ENCODE measurements at regions not wholly inside any gene's neighbourhood (a gene's known extent, or its start where the extent isn't known, plus 50 kb on each side); places are given as distances from the start of the nearest gene placed in this dataset.

DNA sequence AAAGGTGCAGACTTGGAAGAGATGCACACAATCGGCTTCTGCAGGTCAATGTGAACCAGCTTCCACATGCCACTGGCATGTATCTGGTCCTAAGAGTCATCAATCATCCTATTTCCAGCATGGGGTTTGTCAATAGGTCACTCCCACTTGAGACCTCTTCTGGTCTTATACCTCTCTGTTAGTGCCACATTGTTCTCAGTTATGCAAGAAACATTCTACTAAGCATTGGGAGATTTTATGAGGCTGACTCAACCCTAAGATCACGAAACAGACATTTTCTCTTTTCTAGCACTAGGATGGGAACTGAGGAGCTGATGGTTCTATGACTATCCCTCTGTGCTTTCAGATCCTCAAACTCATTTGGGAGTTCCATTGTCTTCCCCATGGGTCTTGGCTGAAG lies 581.5 kb upstream of the KLF12 start:
- no peak for TF ChIP-seq CTCF (IDR thresholded peaks at IDR 0.05; ENCODE audit: control extremely low read depth, extremely low read depth, low read depth, missing control alignments)
- ChIA-PET CTCF (interaction anchor here (1.4 to 2.6 kb wide), 2 partner anchors 10 to 42 kb away, joined by 3 to 8 read pairs; no protein-coding TSS in a partner anchor), POLR2A (no interaction called here)
- no peak for DNase-seq (ENCODE audit: extremely low spot score)

GRCh38 chr13:74710006-74710405 lies 575.8 kb upstream of the KLF12 start:
- CTCF ChIA-PET: no interaction called here
- POLR2A ChIA-PET: no interaction called here
- DNase-seq (ENCODE audit: extremely low spot score): no peak
- no peak for TF ChIP-seq CTCF (IDR thresholded peaks at IDR 0.05; ENCODE audit: control extremely low read depth, extremely low read depth, low read depth, missing control alignments)

DNA sequence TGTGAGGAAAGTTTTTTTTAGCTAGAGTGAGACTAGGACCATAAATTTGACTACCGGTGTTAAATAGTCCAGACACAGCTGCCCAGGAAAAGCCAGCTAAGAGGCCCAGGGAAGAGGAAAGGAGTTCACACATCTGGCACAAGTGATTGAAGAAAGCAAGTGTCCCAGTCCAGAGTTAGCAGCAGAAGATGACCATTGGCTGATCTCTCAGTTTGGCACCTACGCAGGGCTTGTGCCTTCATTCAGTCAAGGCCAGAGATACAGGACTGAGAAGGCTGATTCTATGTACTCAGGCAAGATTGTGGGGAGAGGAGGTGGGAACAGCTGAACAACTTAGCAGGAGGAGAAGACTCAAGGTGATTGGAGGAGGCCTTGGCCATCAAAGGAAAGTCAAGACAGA lies 575.0 kb upstream of the KLF12 start:
- ChIA-PET CTCF (no interaction called here), POLR2A (no interaction called here)
- no peak for TF ChIP-seq CTCF (IDR thresholded peaks at IDR 0.05; ENCODE audit: control extremely low read depth, extremely low read depth, low read depth, missing control alignments)
- DNase-seq (ENCODE audit: extremely low spot score): no peak

DNA sequence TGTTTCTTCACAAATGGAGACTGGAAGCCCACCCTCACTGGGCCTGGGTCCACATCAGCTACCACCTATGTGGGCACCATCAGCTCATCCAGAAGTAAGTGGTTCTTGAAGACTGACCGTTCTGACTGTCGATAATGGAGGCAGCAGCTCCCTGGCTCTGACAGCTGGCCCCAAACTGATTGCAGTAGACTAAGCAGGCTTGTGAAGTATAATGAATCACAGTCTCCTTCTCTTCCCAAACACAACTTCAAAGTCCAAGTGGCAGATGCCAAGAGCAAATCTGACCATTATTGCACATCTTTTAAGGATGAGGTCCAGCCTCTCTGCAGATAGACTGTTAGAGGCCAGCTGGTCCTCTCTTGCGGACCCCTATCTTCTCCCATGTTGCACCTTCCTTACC lies 574.4 kb upstream of the KLF12 start:
- no peak for DNase-seq (ENCODE audit: extremely low spot score)
- POLR2A ChIA-PET: no interaction called here
- no peak for TF ChIP-seq CTCF (IDR thresholded peaks at IDR 0.05; ENCODE audit: control extremely low read depth, extremely low read depth, low read depth, missing control alignments)
- CTCF ChIA-PET: no interaction called here

DNA sequence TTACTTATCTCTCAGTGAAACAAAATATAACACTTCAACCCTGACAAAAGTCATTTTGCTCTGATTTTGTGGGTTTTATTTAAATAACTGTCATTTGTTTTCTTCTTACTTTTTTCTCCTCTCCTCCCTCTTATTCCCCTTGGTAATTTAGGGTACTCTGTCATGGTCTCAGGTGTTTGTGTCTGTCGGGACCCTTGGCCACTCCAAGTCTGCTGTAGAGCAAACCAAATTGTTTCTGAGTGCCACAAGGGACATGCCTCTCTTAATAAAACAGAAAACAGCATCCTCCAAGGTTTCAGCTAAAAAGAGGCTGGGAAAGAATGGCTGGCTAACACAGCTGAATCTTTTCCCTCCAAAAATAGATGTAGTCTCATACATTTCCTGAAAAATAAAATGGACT lies 573.1 kb upstream of the KLF12 start:
- CTCF ChIA-PET: no interaction called here
- POLR2A ChIA-PET: no interaction called here
- no peak for TF ChIP-seq CTCF (IDR thresholded peaks at IDR 0.05; ENCODE audit: control extremely low read depth, extremely low read depth, low read depth, missing control alignments)
- no peak for DNase-seq (ENCODE audit: extremely low spot score)

DNA sequence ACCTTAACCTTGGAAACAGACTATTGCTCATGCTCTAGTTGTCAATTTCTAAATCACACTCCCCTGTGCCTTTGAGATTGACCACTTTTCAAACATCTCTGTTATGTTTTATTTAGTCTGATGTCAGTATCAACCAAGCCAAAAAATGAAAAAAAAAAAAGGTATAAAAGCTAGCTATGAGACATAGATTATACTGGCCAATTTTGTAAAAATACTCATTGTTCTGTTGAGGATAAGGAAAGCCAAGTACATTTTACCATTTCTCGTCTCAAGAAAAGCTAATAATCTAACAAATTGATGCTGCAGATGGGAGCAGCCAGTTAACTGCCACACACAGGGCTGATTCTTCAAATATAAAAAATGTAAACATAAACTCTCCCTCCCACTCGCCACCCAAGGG lies 572.6 kb upstream of the KLF12 start:
- POLR2A ChIA-PET: no interaction called here
- no peak for DNase-seq (ENCODE audit: extremely low spot score)
- no peak for TF ChIP-seq CTCF (IDR thresholded peaks at IDR 0.05; ENCODE audit: control extremely low read depth, extremely low read depth, low read depth, missing control alignments)
- CTCF ChIA-PET: no interaction called here

DNA sequence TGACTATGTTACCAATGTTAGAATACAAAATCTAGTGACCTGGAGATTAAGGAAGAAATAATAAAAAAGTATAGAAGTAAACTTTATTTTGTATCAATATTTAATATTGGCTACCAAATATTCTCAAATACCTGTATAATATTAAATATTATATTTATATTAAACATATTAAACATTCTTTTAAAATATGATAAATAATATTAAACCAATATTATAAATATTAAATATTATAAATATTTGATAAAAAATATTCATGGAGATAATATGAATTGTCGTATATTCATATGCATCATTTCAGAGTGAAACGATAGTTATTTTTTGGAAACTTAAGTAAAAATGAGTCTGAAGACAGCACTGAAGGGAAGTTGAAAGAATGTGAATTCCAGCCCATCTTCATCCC lies 571.2 kb upstream of the KLF12 start:
- DNase-seq (ENCODE audit: extremely low spot score): no peak
- TF ChIP-seq CTCF (IDR thresholded peaks at IDR 0.05; ENCODE audit: control extremely low read depth, extremely low read depth, low read depth, missing control alignments): no peak
- ChIA-PET CTCF (interaction anchor here (1.0 kb wide), 1 partner anchor 30 kb away, joined by 3 read pairs; no protein-coding TSS in a partner anchor), POLR2A (no interaction called here)

All from GM10248 (cell line).